Natural killer cell (primary cell): ENCODE measurements at regions not wholly inside any gene's neighbourhood (a gene's known extent, or its start where the extent isn't known, plus 50 kb on each side); places are given as distances from the start of the nearest gene placed in this dataset.
A peak's percentile ranks its signal among the peaks of the same experiment; 100 is the strongest.

Experiments used
- ATAC-seq, 3 donors: fragments of 150-1000 bp in 2 of 3; fragments of 200-7000 bp in 1 of 3; cut with Tn5 transposase; 1 replicate in 1 of 3; 2 replicates in 2 of 3; pipeline ENCODE4 v1.10.0; 2021; ENCODE audit warnings: mild to moderate bottlenecking in 2 of 3, moderate library complexity in 2 of 3
- DNase-seq, 2 donors: peaks; one replicate each; pipeline versions ENCODE4 v3.0.0 to v3.0.0-alpha.2; 2013 to 2021; ENCODE audit warnings: mixed read lengths in 1 of 2
- H3K27ac ChIP-seq: one replicate; pipeline ENCODE4 v1.5.1; 2013; ENCODE audit warnings: mild to moderate bottlenecking, low read length
- H3K27me3 ChIP-seq: one replicate; pipeline ENCODE4 v1.6.1; 2013; ENCODE audit warnings: low read length; ENCODE audit not compliant: control insufficient read depth, insufficient read depth
- H3K36me3 ChIP-seq: one replicate; pipeline ENCODE4 v1.6.1; 2013; ENCODE audit warnings: low read length; ENCODE audit not compliant: control insufficient read depth, insufficient read depth
- H3K4me1 ChIP-seq: one replicate; pipeline ENCODE4 v1.6.1; 2013; ENCODE audit warnings: low read length; ENCODE audit not compliant: control insufficient read depth, insufficient read depth
- H3K4me3 ChIP-seq: one replicate; pipeline ENCODE4 v1.5.1; 2013; ENCODE audit warnings: low read length
- H3K9me3 ChIP-seq: one replicate; pipeline ENCODE4 v1.6.1; 2013; ENCODE audit warnings: low read length; ENCODE audit not compliant: control insufficient read depth, insufficient read depth
- H3K27ac Mint-ChIP-seq, 2 donors: one replicate each; pipeline ENCODE4 v1.8.0; 2022; ENCODE audit warnings: mild to moderate bottlenecking in 2 of 2, mixed read lengths in 2 of 2, moderate library complexity in 1 of 2
- H3K27me3 Mint-ChIP-seq, 2 donors: one replicate each; pipeline ENCODE4 v1.8.0; 2022; ENCODE audit warnings: low read depth in 2 of 2, mixed read lengths in 2 of 2
- H3K36me3 Mint-ChIP-seq: one replicate; pipeline ENCODE4 v1.8.0; 2022; ENCODE audit warnings: mixed read lengths
- H3K4me1 Mint-ChIP-seq, 2 donors: one replicate each; pipeline ENCODE4 v1.8.0; 2022; ENCODE audit warnings: mixed read lengths in 2 of 2
- H3K4me3 Mint-ChIP-seq: one replicate; pipeline ENCODE4 v1.8.0; 2022; ENCODE audit warnings: mild to moderate bottlenecking, moderate library complexity, mixed read lengths
- H3K9me3 Mint-ChIP-seq, 2 donors: one replicate each; pipeline ENCODE4 v1.8.0; 2022; ENCODE audit warnings: mixed read lengths in 2 of 2
- WGBS: methylation state at CpG from one replicate; pipeline ENCODE4 v1.1.7; 2013; ENCODE audit warnings: missing lambda C conversion rate; ENCODE audit not compliant: insufficient coverage; 5-methylcytosine and 5-hydroxymethylcytosine counted together
- intact Hi-C: fragments of 100-400 bp; cut with micrococcal nuclease; formaldehyde crosslinking; loops from one replicate; pipeline ENCODE4 v1.14.2; 2022
- TF ChIP-seq, protein P1 (sequence below): fragments of 200-600 bp; IDR thresholded peaks from one replicate; pipeline ENCODE4 v1.8.0; 2022; ENCODE audit warnings: antibody characterized with exemption

DNA sequence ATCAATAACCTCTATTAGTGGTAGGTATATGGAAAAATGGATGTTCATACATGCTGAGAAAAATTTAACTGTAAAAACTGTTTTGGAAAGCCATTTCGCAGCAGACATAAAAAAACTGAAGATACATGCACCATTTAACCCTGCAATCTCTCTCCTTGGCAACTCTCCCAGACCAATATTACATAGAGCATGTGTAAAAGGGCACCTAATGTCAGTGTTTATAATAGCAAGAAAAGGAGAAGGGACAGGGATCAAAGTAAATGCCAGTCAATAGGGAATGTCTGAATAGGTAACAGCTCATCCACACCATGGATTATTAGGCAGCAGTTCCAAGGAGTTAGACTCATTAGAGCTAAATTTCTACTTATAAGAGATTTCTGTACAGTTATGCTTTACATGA lies 77.2 kb downstream of the BTG1 start:
- no peak overlapping the region for H3K4me3 Mint-ChIP-seq
- ATAC-seq, result no peak
- Histone ChIP-seq H3K4me1 (no peaks in the 10 kb centered on the region), H3K27ac (no peak overlapping the region), H3K27me3 (no peaks in the 10 kb centered on the region), H3K36me3 (no peaks in the 10 kb centered on the region), H3K4me3 (no peak overlapping the region), H3K9me3 (no peaks in the 10 kb centered on the region)
- intact Hi-C loops, result no loop called here
- WGBS, result no CpG with 5 or more reads among the region's 1 CpG
- H3K27ac Mint-ChIP-seq, result no peak overlapping the region
- no peaks in the 10 kb centered on the region for H3K4me1 Mint-ChIP-seq
- no peaks in the 10 kb centered on the region for H3K27me3 Mint-ChIP-seq
- H3K36me3 Mint-ChIP-seq, result no peaks in the 10 kb centered on the region
- no peak for DNase-seq
- no peaks in the 10 kb centered on the region for H3K9me3 Mint-ChIP-seq
- TF ChIP-seq, protein P1, sequence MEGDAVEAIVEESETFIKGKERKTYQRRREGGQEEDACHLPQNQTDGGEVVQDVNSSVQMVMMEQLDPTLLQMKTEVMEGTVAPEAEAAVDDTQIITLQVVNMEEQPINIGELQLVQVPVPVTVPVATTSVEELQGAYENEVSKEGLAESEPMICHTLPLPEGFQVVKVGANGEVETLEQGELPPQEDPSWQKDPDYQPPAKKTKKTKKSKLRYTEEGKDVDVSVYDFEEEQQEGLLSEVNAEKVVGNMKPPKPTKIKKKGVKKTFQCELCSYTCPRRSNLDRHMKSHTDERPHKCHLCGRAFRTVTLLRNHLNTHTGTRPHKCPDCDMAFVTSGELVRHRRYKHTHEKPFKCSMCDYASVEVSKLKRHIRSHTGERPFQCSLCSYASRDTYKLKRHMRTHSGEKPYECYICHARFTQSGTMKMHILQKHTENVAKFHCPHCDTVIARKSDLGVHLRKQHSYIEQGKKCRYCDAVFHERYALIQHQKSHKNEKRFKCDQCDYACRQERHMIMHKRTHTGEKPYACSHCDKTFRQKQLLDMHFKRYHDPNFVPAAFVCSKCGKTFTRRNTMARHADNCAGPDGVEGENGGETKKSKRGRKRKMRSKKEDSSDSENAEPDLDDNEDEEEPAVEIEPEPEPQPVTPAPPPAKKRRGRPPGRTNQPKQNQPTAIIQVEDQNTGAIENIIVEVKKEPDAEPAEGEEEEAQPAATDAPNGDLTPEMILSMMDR, result no peak

GRCh38 chr12:92065639-92066038 lies 80.0 kb downstream of the BTG1 start:
- H3K27ac ChIP-seq, result no peak overlapping the region
- H3K36me3 ChIP-seq, result no peaks in the 10 kb centered on the region
- H3K27me3 ChIP-seq, result no peaks in the 10 kb centered on the region
- DNase-seq (no peak), ATAC-seq (no peak)
- TF ChIP-seq, protein P1, result no peak
- Mint-ChIP-seq H3K9me3 (no peaks in the 10 kb centered on the region), H3K27me3 (no peaks in the 10 kb centered on the region), H3K4me3 (no peak overlapping the region), H3K36me3 (no peaks in the 10 kb centered on the region), H3K27ac (no peak overlapping the region), H3K4me1 (no peaks in the 10 kb centered on the region)
- intact Hi-C loops, result no loop called here
- no peak overlapping the region for H3K4me3 ChIP-seq
- WGBS, result 83% methylated on average over 2 of the region's 2 CpGs
- H3K4me1 ChIP-seq, result no peaks in the 10 kb centered on the region
- no peaks in the 10 kb centered on the region for H3K9me3 ChIP-seq

GRCh38 chr12:92065018-92065499 lies 80.6 kb downstream of the BTG1 start:
- DNase-seq, result peak in 1 of 2 donors; percentile 84
- H3K36me3 ChIP-seq, result no peaks in the 10 kb centered on the region
- H3K27me3 Mint-ChIP-seq, result no peaks in the 10 kb centered on the region
- H3K4me1 ChIP-seq, result no peaks in the 10 kb centered on the region
- H3K4me1 Mint-ChIP-seq, result no peaks in the 10 kb centered on the region
- ATAC-seq, result peak; percentile 41 to 61 (median 45)
- H3K4me3 Mint-ChIP-seq, result no peak overlapping the region
- H3K27ac Mint-ChIP-seq, result peak overlapping the region in 1 of 2 donors; percentile 17
- no peak overlapping the region for H3K4me3 ChIP-seq
- intact Hi-C loops, result no loop called here
- H3K27me3 ChIP-seq, result no peaks in the 10 kb centered on the region
- no peak overlapping the region for H3K27ac ChIP-seq
- H3K9me3 Mint-ChIP-seq, result no peaks in the 10 kb centered on the region
- TF ChIP-seq, protein P1, result no peak
- H3K36me3 Mint-ChIP-seq, result no peaks in the 10 kb centered on the region
- H3K9me3 ChIP-seq, result no peaks in the 10 kb centered on the region
- WGBS, result 58% methylated on average over 8 of the region's 8 CpGs

DNA sequence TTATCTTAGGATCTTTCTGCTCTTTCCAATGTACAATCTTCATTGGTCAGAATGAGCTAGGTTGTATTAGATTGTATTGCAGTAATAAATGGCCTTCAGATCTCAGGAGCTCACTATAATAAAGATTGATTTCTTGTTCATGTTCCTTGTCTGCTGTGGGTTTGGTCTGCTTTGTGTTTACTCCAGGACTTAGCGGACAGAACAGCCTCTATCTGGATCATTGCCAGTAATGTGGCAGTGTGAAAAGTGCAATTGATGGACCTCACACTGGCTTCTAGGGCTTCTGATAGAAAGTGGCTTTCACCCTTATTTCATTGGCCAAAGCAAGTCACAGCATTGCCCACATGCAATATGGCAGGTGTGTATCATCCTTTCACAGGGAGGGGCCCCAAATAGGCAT lies 81.2 kb downstream of the BTG1 start:
- TF ChIP-seq, protein P1, result no peak
- DNase-seq (no peak), ATAC-seq (peak in 1 of 3 donors; percentile 17)
- 85% methylated on average over 1 of the region's 1 CpG for WGBS
- H3K36me3 ChIP-seq, result no peaks in the 10 kb centered on the region
- Mint-ChIP-seq H3K4me1 (no peaks in the 10 kb centered on the region), H3K36me3 (no peaks in the 10 kb centered on the region), H3K4me3 (no peak overlapping the region), H3K27me3 (no peaks in the 10 kb centered on the region), H3K27ac (no peak overlapping the region), H3K9me3 (no peaks in the 10 kb centered on the region)
- H3K27ac ChIP-seq, result no peak overlapping the region
- intact Hi-C loops, result no loop called here
- no peaks in the 10 kb centered on the region for H3K9me3 ChIP-seq
- peaks cover 4% of the 10 kb centered on the region for H3K4me1 ChIP-seq
- no peak overlapping the region for H3K4me3 ChIP-seq
- no peaks in the 10 kb centered on the region for H3K27me3 ChIP-seq
